ENCODE measurements at regions not wholly inside any gene's neighbourhood (a gene's known extent, or its start where the extent isn't known, plus 50 kb on each side); places are given as distances from the start of the nearest gene placed in this dataset.
A peak's percentile ranks its signal among the peaks of the same experiment; 100 is the strongest.

GRCh38 chr1:235057385-235058306 lies 71.0 kb downstream of the TOMM20 start:
- no peak overlapping the region for H3K4me3 ChIP-seq
- H3K9ac ChIP-seq (ENCODE audit: insufficient read depth in 1 of 2, low read depth in 2 of 2, low read length in 2 of 2), result peak overlapping the region in 1 of 2 experiments; percentile 30; a peak in 1 of 4 replicates
- no peaks in the 10 kb centered on the region for H4K20me1 ChIP-seq (replicated peaks; ENCODE audit: control insufficient read depth, insufficient read depth, low read length)
- in situ Hi-C loops (cut with MboI), result no loop called here
- H3K9me3 ChIP-seq (replicated peaks; ENCODE audit: control insufficient read depth, insufficient read depth, low read depth, low read length), result 0 out of 2 replicates have a peak, but pooled peaks cover 2% of the 10 kb centered on the region
- H3K27me3 ChIP-seq (ENCODE audit: control insufficient read depth in 2 of 2, insufficient read depth in 2 of 2, low read length in 2 of 2), result peaks cover 0 to 7% of the 10 kb centered on the region in 2 experiments; a peak in 2 of 5 replicates
- CTCF ChIA-PET (ENCODE audit: low intra/inter-chr PET ratio), result interaction anchor here (0.7 kb wide), 1 partner anchor 108 kb away, joined by 4 read pairs; no protein-coding TSS in a partner anchor
- POLR2A ChIA-PET, result interaction anchor here (1.3 kb wide), 1 partner anchor 12 kb away, joined by 3 read pairs; no protein-coding TSS in a partner anchor
- intact Hi-C loops (cut with micrococcal nuclease), result loop anchor here (2.0 kb wide), 1 partner anchor 73 kb away; no protein-coding TSS in a partner anchor
- TF ChIP-seq HMBOX1 (IDR thresholded peaks at IDR 0.05), result no peak
- peak; percentile 51; the same call in 1 of the 2 replicates for TF ChIP-seq ZNF12 (CRISPR knock-in tag; IDR thresholded peaks at IDR 0.05)
- BruUV-seq (replicated peaks), result no TSS peak
- ATAC-seq (no peak; the same call in 1 of the 3 replicates), FAIRE-seq (no peak), DNase-seq (ENCODE audit: extremely low read depth in 1 of 4, low spot score in 3 of 4) (no peak)
- no peak overlapping the region for H3K27ac ChIP-seq (ENCODE audit: extremely low read depth, low read depth, low read length)
- H3K36me3 ChIP-seq (ENCODE audit: control insufficient read depth, insufficient read depth, low read length), result no peaks in the 10 kb centered on the region
- H3K79me2 ChIP-seq (ENCODE audit: control insufficient read depth, insufficient read depth, low read length), result no peaks in the 10 kb centered on the region
- H3K4me1 ChIP-seq (replicated peaks in 1 of 2; ENCODE audit: control insufficient read depth in 2 of 2, insufficient read depth in 2 of 2, low read length in 2 of 2), result no peaks in the 10 kb centered on the region
- 27% methylated on average over 10 of the region's 12 CpGs for WGBS (ENCODE audit: insufficient coverage, low coverage, missing lambda C conversion rate)
- no peak overlapping the region for H2AFZ ChIP-seq (ENCODE audit: low read depth, low read length)
- H3K4me2 ChIP-seq (ENCODE audit: insufficient read depth, low read length), result no peak overlapping the region
- no peaks in the 10 kb centered on the region for H3K9me1 ChIP-seq (ENCODE audit: control insufficient read depth, insufficient read depth, low read length)

Measured in K562 (cell line).